ENCODE measurements at regions not wholly inside any gene's neighbourhood (a gene's known extent, or its start where the extent isn't known, plus 50 kb on each side); places are given as distances from the start of the nearest gene placed in this dataset.

- Histone ChIP-seq H3K36me3 (ENCODE audit: insufficient read depth in 1 of 2, low read depth in 1 of 2) (no peaks in the 10 kb centered on the region), H3K4me1 (no peaks in the 10 kb centered on the region), H3K9me3 (no peaks in the 10 kb centered on the region), H3K27ac (no peak overlapping the region), H3K27me3 (ENCODE audit: insufficient read depth in 3 of 3, low read length in 2 of 3) (peaks cover 0 to 5% (median 0%) of the 10 kb centered on the region in 3 donors), H3K4me3 (no peak overlapping the region)
- DNase-seq (no peak), ATAC-seq (no peak)
- TF ChIP-seq, protein P1, sequence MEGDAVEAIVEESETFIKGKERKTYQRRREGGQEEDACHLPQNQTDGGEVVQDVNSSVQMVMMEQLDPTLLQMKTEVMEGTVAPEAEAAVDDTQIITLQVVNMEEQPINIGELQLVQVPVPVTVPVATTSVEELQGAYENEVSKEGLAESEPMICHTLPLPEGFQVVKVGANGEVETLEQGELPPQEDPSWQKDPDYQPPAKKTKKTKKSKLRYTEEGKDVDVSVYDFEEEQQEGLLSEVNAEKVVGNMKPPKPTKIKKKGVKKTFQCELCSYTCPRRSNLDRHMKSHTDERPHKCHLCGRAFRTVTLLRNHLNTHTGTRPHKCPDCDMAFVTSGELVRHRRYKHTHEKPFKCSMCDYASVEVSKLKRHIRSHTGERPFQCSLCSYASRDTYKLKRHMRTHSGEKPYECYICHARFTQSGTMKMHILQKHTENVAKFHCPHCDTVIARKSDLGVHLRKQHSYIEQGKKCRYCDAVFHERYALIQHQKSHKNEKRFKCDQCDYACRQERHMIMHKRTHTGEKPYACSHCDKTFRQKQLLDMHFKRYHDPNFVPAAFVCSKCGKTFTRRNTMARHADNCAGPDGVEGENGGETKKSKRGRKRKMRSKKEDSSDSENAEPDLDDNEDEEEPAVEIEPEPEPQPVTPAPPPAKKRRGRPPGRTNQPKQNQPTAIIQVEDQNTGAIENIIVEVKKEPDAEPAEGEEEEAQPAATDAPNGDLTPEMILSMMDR (IDR thresholded peaks at IDR 0.05) = no peak
- intact Hi-C loops (cut with DNase I) = no loop called here
- WGBS, 3 donors = 63 to 67% (median 66%) methylated on average over 2 of the region's 2 CpGs
Observed at GRCh38 chr20:24210356-24210755, 221.8 kb upstream of the GGTLC1 start.

DNA sequence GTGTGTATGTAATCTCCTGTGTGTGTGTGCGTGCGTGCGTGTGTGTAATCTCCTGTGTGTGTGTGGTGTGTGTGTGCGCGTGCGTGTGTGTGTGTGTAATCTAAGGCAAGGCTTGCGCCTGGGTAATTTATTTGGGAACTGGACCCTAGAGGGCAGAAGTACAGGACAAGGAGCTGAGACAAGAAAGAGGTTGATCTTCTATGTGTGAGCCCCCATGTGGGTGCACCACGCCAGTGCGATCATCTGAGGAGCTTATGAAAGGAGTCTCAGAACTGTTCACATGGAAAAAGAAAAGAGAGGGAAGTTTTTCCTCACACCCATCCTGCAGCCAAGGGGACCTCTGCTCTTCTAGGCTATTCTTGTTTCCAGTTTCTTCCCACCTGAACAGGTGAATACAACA, 220.1 kb upstream of the GGTLC1 start:
- Histone ChIP-seq H3K27ac (no peak overlapping the region), H3K36me3 (ENCODE audit: insufficient read depth in 1 of 2, low read depth in 1 of 2) (no peaks in the 10 kb centered on the region), H3K27me3 (ENCODE audit: insufficient read depth in 3 of 3, low read length in 2 of 3) (no peaks in the 10 kb centered on the region), H3K4me3 (no peak overlapping the region), H3K9me3 (no peaks in the 10 kb centered on the region), H3K4me1 (no peaks in the 10 kb centered on the region)
- WGBS, 3 donors = 84 to 87% (median 86%) methylated on average over 9 of the region's 9 CpGs
- intact Hi-C loops (cut with DNase I) = no loop called here
- DNase-seq (no peak), ATAC-seq (no peak)
- TF ChIP-seq, protein P1 (IDR thresholded peaks at IDR 0.05) = no peak

DNA sequence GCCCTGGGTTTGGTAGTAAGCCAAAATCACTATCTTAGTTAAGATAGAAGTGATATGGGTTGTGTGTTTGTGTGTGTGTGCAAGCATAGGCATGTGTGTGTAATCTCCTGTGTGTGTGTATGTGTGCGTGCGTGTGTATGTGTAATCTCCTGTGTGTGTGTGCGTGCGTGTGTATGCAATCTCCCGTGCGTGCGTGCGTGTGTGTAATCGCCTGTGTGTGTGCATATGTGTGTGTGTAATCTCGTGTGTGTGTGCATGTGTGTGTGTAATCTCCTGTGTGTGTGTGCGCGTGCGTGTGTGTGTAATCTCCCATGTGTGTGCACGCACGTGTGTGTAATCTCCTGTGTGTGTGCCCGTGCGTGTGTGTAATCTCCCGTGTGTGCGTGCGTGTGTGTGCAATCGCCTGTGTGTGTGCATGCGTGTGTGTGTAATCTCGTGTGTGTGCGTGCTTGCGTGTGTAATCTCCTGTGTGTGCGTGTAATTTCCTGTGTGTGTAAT, 219.3 kb upstream of the GGTLC1 start:
- ATAC-seq (no peak), DNase-seq (no peak)
- Histone ChIP-seq H3K4me1 (no peaks in the 10 kb centered on the region), H3K4me3 (no peak overlapping the region), H3K27me3 (ENCODE audit: insufficient read depth in 3 of 3, low read length in 2 of 3) (peaks cover 0 to under 1% (median 0%) of the 10 kb centered on the region in 3 donors), H3K27ac (no peak overlapping the region), H3K36me3 (ENCODE audit: insufficient read depth in 1 of 2, low read depth in 1 of 2) (no peaks in the 10 kb centered on the region), H3K9me3 (no peaks in the 10 kb centered on the region)
- WGBS, 3 donors = 87 to 94% (median 90%) methylated on average over 25 to 26 of the region's 26 CpGs
- TF ChIP-seq, protein P1 (IDR thresholded peaks at IDR 0.05) = no peak
- intact Hi-C loops (cut with DNase I) = no loop called here

DNA sequence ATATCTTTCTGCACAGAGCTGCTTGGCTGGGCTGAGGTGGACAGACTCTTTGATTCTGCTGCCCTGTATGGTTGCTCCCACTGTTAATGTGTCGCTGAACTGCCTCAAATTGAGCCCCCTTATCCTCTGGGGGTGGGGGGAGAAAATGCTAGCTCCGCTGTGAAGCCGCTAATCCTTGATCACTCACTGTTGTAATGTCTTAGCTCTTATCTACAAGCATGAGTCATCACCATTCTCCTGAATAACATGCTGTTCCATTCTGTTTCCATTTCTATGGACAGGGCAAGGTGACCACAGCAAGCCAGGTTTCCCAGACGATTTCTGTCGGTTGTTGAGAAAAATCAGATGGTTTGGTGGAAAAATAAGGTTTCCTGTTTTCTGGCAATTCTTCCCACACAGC, 218.4 kb upstream of the GGTLC1 start:
- ATAC-seq = no peak
- intact Hi-C loops (cut with DNase I) = no loop called here
- H3K9me3 ChIP-seq = no peaks in the 10 kb centered on the region
- no peaks in the 10 kb centered on the region for H3K36me3 ChIP-seq (ENCODE audit: insufficient read depth in 1 of 2, low read depth in 1 of 2)
- no peak overlapping the region for H3K27ac ChIP-seq
- 73 to 80% (median 75%) methylated on average over 5 of the region's 5 CpGs for WGBS, 3 donors
- no peak overlapping the region for H3K4me3 ChIP-seq
- peaks cover 0 to 2% (median 0%) of the 10 kb centered on the region in 3 donors for H3K27me3 ChIP-seq (ENCODE audit: insufficient read depth in 3 of 3, low read length in 2 of 3)
- TF ChIP-seq, protein P1 (IDR thresholded peaks at IDR 0.05) = no peak
- DNase-seq = no peak
- H3K4me1 ChIP-seq = no peaks in the 10 kb centered on the region

DNA sequence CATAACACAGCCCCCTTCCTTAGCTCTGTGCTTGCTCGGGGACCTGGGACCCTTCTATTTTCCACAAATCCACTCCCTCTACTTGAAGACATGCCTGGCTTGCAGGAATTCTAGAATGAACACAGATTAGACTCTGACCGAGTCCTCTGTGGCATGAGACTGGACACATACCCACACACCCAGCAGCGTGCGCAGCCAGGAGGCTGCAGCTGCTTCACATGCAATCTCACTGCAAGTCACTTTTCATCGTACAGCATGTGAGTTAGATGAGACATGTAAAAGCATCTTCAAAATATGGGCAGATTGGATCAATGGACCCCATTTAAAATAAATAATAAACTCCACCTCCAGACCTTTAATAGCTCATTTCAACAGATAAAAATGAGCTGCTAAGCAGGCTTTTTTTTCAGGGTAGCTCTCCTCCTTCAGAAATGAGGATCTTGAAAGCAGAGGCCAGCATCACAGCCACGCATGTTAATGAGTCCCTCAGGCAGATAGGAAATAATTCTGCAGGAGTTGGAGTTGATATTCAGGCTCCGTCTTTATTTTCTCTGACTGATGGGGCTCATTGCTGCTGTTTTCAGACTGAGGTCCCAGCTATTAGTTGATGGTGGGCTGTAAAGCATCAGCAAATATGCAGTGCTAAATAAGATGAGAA, 215.1 kb upstream of the GGTLC1 start:
- Histone ChIP-seq H3K4me3 (no peak overlapping the region), H3K27ac (no peak overlapping the region), H3K9me3 (no peaks in the 10 kb centered on the region), H3K36me3 (ENCODE audit: insufficient read depth in 1 of 2, low read depth in 1 of 2) (no peaks in the 10 kb centered on the region), H3K27me3 (ENCODE audit: insufficient read depth in 3 of 3, low read length in 2 of 3) (peaks cover 0 to 2% (median 0%) of the 10 kb centered on the region in 3 donors), H3K4me1 (no peaks in the 10 kb centered on the region)
- DNase-seq (no peak), ATAC-seq (no peak)
- intact Hi-C loops (cut with DNase I) = no loop called here
- TF ChIP-seq, protein P1 (IDR thresholded peaks at IDR 0.05) = no peak
- WGBS, 3 donors = 63 to 69% (median 64%) methylated on average over 7 of the region's 7 CpGs
